HFFc6 (cell line): ENCODE measurements at regions not wholly inside any gene's neighbourhood (a gene's known extent, or its start where the extent isn't known, plus 50 kb on each side); places are given as distances from the start of the nearest gene placed in this dataset.

Experiments used
- DNase-seq: peaks from one replicate; pipeline ENCODE4 v3.0.0-alpha.2; 2018
- H3K27ac Mint-ChIP-seq: 2 replicates; pipeline ENCODE4 v1.8.0; 2020; ENCODE audit warnings: mild to moderate bottlenecking, mixed read lengths
- H3K27me3 Mint-ChIP-seq: 2 replicates; pipeline ENCODE4 v1.8.0; 2021; ENCODE audit warnings: mild to moderate bottlenecking, moderate library complexity, mixed read lengths; ENCODE audit not compliant: insufficient read depth
- H3K36me3 Mint-ChIP-seq: 2 replicates; pipeline ENCODE4 v1.8.0; 2021; ENCODE audit warnings: low read depth, mixed read lengths
- H3K4me1 Mint-ChIP-seq: 2 replicates; pipeline ENCODE4 v1.8.0; 2020; ENCODE audit warnings: low read depth, mixed read lengths
- H3K4me3 Mint-ChIP-seq: 2 replicates; pipeline ENCODE4 v1.8.0; 2020; ENCODE audit warnings: mild to moderate bottlenecking, moderate library complexity, mixed read lengths
- H3K9me3 Mint-ChIP-seq: 2 replicates; pipeline ENCODE4 v1.8.0; 2020; ENCODE audit warnings: mild to moderate bottlenecking, mixed read lengths
- TF ChIP-seq, protein P1 (sequence below): fragments of 200-600 bp; sonication (generic); IDR thresholded peaks from 2 replicates; pipeline ENCODE4 v1.5.0; 2021; ENCODE audit warnings: antibody characterized with exemption, mild to moderate bottlenecking

DNA sequence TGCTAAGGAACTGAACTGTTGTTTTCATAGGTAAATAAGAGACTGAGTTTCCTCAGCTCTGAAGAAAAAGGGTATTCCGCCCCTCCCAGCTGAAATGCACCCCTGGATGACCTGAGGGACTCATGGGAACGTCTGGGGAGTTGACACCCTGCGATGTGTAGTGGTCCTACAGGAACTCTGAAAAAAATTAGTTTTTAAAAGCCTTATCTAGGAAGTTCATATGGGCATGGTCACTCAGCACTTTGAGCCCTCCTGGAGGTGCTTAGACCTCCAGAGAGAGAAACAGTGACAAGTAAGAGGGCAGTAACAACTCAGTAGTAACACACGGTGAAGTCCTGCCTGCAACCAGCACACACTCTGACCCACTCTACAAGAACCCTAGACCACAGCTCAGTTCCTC, 91.2 kb upstream of the CNOT2 start:
- no peaks in the 10 kb centered on the region for H3K27me3 Mint-ChIP-seq
- no peak overlapping the region for H3K4me3 Mint-ChIP-seq
- DNase-seq, result no peak
- H3K9me3 Mint-ChIP-seq, result peaks cover 26% of the 10 kb centered on the region
- H3K36me3 Mint-ChIP-seq, result no peaks in the 10 kb centered on the region
- H3K4me1 Mint-ChIP-seq, result no peaks in the 10 kb centered on the region
- TF ChIP-seq, protein P1, sequence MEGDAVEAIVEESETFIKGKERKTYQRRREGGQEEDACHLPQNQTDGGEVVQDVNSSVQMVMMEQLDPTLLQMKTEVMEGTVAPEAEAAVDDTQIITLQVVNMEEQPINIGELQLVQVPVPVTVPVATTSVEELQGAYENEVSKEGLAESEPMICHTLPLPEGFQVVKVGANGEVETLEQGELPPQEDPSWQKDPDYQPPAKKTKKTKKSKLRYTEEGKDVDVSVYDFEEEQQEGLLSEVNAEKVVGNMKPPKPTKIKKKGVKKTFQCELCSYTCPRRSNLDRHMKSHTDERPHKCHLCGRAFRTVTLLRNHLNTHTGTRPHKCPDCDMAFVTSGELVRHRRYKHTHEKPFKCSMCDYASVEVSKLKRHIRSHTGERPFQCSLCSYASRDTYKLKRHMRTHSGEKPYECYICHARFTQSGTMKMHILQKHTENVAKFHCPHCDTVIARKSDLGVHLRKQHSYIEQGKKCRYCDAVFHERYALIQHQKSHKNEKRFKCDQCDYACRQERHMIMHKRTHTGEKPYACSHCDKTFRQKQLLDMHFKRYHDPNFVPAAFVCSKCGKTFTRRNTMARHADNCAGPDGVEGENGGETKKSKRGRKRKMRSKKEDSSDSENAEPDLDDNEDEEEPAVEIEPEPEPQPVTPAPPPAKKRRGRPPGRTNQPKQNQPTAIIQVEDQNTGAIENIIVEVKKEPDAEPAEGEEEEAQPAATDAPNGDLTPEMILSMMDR, result no peak
- H3K27ac Mint-ChIP-seq, result no peak overlapping the region

DNA sequence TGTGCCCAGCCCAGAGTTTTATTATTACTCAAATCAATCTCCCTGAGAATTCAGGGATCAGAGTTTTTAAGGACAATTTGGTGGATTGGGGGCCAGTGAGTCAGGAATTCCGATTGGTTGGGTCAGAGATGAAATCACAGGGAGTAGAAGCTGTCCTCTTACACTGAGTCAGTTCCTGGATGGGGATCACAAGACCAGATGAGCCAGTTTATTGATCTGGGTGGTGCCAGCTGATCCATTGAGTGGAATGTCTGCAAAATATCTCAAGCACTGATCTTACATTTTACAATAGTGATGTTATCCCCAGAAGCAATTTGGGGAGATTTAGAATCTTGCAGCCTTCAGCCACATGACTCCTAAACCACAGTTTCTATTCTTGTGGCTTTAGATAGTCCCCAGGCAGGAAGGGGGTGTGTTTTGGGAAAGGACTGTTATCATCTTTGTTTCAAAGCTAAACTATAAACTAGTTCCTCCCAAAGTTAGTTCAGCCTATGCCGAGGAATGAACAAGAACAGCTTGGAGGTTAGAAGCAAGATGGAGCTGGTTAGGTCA, 89.1 kb upstream of the CNOT2 start:
- peaks cover 3% of the 10 kb centered on the region; the same call in 1 of the 2 replicates for H3K36me3 Mint-ChIP-seq
- no peaks in the 10 kb centered on the region for H3K4me1 Mint-ChIP-seq
- peak; percentile 0 for DNase-seq
- TF ChIP-seq, protein P1, result no peak
- peaks cover 38% of the 10 kb centered on the region for H3K9me3 Mint-ChIP-seq
- H3K27ac Mint-ChIP-seq, result no peak overlapping the region
- H3K4me3 Mint-ChIP-seq, result no peak overlapping the region
- H3K27me3 Mint-ChIP-seq, result no peaks in the 10 kb centered on the region

DNA sequence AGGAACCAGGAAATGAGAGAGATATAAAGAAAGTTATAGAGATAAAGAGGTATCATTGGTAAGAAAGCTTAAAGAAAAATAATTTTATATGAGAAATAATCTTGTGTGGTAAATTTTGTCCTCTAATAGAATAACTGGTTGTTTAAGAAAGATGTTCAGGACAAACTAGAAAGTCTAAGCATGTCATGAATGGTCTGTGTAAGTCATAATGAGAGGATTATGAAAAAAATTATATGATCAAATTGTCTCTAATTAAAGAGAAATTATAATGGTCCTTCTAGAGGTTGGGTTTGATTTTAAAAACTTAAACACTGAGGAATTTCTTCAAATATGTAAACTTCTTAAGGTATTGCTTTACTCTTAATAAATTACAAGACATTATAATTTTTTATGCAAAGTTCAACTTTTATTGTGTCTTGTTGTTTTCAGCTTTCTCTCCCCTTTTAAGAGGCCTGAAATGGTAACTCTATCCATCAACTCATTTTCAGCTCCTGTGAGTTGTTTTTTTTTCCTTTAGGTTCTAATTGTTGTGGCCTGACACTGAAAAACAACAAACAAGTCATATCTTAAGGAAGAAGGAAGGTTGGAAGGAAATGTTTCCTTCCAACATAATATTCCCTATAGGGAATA, 88.2 kb upstream of the CNOT2 start:
- Mint-ChIP-seq H3K36me3 (peaks cover 3% of the 10 kb centered on the region; the same call in 1 of the 2 replicates), H3K27me3 (no peaks in the 10 kb centered on the region), H3K27ac (no peak overlapping the region), H3K4me3 (no peak overlapping the region), H3K9me3 (peaks cover 46% of the 10 kb centered on the region), H3K4me1 (no peaks in the 10 kb centered on the region)
- DNase-seq, result no peak
- TF ChIP-seq, protein P1, result no peak

DNA sequence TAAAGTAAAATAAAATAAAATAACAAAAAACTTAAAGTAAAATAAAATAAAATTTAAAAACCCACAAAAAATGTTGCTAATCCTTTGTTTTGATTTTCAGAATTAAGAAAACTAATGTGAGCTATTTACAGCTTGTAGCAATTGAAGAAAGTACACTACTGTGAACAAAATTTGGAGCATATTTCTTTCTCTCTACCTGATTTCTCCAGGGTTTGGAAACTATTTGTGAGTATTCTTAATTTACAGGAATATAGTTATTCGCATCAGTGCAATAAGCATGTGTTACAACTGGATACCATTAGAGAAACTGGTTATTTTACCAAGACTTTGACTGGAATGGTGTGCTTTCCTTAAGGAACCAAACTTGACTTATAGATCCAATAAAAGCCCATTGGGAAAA, 86.1 kb upstream of the CNOT2 start:
- Mint-ChIP-seq H3K36me3 (peaks cover 3% of the 10 kb centered on the region; the same call in 1 of the 2 replicates), H3K4me1 (no peaks in the 10 kb centered on the region), H3K9me3 (peaks cover 49% of the 10 kb centered on the region), H3K27me3 (no peaks in the 10 kb centered on the region; the same call in 1 of the 2 replicates), H3K27ac (no peak overlapping the region), H3K4me3 (no peak overlapping the region)
- TF ChIP-seq, protein P1, result no peak
- no peak for DNase-seq

DNA sequence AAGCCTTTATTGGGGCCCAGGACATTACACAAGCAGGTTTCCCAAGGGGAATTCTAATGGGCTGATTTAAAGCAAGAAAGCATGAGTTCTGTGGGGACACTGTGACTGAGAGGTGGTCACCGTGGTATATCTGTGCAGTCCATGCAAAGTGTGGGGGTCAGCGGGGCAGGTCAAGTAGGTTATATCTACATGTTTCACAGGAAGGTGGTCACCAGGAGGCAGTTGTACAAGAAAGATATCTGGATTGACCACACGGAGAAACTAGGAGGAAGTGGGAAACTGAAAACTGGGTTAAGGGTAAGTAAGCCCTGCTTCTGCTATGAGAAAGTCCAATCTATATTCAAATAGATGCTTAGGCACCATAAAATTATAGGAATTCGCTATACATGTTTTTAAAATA, 77.8 kb upstream of the CNOT2 start:
- no peak for DNase-seq
- TF ChIP-seq, protein P1, result no peak
- Mint-ChIP-seq H3K4me3 (no peak overlapping the region), H3K36me3 (no peaks in the 10 kb centered on the region), H3K27me3 (no peaks in the 10 kb centered on the region; the same call in 1 of the 2 replicates), H3K9me3 (0 out of 2 replicates have a peak, but pooled peaks cover under 1% of the 10 kb centered on the region), H3K27ac (no peak overlapping the region), H3K4me1 (no peaks in the 10 kb centered on the region)
